Activated gamma-delta T cell treated with Interleukin-2 at 50 U/mL for 16 hours (primary cell): ENCODE measurements at regions not wholly inside any gene's neighbourhood (a gene's known extent, or its start where the extent isn't known, plus 50 kb on each side); places are given as distances from the start of the nearest gene placed in this dataset.
"Not testable (repeated sequence)": the region's sequence is repeated elsewhere in the genome, so short reads cannot be mapped to it uniquely, and the experiment has no call there.

Experiments used
- DNase-seq: peaks from one replicate; pipeline ENCODE4 v3.0.0-alpha.2; 2020

DNA sequence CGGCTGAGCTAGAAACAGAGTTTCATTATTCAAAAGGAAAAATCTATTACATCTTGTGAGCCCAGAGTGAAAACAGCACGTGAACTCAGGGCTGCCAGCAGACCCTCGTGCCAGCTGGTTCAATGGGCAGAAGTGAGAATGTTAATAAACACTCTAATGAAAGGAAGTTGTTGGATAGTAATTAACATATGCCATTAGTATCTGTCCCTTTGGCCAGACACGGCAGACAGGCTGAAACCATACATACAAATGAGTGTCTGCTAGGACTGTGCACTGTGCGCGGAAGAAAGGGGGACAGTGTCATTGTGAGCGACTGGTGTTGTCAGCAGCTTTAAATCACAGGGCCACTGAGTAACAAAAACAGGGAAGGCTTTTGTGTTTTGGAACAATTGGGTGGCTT is 121.9 kb upstream of the TSC22D1 start:
- no peak for DNase-seq

DNA sequence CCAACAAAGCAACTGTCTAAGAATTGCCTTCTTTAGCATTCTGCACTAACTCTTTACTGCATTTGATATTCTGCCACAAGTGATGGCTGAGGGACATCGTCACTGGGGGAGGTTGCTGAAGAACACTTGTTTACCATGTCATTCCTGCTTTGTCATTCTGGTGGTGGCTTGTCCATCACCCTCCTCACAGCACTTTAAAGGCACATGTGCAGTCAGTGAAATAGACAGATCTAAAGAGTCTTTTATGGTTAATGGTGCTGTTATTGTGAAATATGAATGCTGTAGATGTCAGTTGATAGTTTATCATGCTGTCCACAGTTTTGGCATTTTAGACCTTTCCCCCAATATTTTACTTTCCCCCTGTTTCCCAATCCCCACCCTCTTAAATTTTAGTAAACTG is 120.9 kb upstream of the TSC22D1 start:
- no peak for DNase-seq

DNA sequence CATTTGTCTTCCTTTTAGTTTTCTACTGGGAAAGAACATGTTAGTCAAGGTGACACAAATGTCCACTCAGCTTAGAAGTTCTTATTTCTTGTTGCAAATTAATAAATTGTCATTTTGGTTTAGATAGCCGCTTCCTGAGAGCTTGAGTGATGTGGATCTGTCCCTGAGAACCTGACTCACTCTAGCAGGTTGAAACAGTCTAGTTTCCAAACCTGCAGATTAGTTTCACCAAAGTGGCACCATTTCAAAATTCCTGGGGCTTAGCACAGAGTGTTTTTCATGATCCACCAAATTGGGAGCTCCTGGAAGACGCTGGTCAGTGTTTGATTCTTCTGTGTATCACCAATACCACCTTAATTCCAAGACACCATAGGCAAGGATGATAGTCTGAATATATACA is 119.4 kb upstream of the TSC22D1 start:
- no peak for DNase-seq

DNA sequence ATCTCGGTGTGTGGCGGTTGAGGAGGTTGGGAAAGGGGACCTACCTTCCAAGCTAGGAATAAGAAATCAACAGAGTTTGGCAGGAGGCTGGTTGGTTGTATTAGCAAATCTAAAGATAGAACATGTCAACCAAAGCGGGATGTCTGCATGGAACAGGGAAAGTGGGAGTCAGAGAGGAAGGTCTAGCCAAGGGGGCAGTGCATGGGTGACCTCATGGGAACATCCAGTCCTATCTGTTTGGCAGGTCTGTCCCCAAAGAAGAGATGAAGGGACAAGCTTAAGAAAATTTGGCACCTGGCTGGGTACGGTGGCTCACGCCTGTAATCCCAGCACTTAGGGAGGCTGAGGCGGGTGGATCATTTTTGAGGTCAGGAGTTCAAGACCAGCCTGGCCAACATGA is 118.7 kb upstream of the TSC22D1 start:
- DNase-seq: no peak

DNA sequence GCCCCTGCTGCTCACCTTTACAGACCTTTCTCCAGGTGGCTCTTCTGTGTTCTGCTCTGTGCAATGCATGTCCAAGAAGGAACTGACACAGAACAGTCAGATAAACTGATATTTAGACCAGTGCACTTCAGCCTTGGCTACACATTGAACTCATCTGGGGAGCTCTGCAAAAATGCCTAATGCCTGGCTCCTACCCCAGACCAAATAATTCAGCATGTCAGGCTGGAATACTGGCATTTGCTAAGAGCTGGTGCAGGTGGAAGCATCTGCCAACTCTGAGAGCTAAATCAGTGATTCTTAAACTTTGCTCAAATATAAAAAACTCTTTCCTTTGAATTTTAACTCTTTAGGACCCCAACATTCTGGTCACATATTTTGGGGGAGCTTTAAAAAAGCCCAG is 118.2 kb upstream of the TSC22D1 start:
- no peak for DNase-seq

DNA sequence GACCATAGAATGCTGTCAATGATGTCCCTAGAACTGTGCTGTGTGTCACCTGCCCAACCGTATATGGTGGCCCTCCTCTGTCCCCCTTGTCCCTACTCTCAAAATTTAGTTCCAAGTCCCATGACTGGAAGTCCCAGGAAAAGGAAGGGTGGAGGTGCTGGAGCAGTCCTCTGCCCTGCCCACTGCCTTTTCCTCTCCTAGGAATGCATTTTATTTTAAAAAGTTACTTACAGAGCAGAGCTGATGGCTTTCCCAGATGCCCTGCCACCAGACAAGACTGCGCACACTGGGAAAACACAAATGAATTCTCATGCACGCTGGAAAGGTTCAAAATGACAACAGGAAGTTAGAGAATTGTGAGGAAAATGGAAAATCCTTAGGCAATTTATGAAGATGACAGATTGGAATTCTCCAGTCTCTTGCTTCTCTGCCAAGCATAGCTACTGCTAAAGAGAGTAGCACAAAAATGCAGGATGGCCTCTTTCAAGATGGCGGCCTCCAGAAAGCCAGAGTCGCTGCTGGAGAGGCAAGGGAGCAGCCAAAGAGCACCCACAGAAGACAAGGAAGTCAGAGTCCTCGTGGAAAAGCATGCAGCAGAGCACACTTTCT is 117.1 kb upstream of the TSC22D1 start:
- no peak for DNase-seq

DNA sequence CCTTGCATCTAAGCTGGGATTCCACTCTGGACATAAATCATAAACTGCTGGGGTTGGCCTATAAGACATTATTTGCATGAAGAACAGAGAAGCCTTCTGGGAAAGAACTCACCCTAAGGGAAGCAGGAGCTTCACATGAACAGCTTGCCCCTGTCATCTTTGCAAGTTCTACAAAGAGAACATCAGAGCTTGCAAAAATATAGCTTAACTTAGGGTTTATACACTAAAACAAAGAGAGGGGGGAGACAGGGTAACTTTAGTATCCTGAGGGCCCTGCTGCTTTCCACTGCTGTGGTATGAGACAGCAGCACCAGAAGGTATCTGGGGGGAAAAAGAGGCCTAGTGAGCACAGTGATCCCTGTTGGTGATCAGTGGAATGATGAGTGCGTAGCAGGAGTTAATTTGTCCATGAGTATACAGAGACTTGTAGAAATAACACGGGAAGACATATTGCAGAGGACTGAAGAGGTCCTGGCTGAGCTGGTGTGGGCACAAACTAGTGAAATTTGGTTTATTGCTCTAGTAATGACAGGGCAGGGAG is 116.1 kb upstream of the TSC22D1 start:
- DNase-seq: no peak

DNA sequence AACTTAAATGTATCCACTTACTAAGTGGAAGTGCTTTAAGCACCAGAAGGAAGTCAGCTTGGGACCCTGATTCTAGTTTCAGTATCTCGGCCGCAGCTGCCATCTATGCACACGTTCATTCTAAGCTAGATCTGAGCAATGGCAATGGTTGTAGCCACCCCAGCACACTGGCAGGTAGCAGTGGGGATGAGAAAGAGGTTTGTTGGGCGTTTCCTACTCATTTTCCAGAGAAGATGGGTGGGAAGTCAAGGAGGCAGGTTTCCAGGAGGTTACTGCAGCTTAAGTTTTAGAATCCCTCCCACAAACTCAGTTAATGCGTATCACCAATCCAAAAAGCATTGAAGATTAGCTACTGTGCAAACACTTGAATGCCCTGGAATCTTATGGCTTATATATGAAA is 114.2 kb upstream of the TSC22D1 start:
- DNase-seq: no peak

DNA sequence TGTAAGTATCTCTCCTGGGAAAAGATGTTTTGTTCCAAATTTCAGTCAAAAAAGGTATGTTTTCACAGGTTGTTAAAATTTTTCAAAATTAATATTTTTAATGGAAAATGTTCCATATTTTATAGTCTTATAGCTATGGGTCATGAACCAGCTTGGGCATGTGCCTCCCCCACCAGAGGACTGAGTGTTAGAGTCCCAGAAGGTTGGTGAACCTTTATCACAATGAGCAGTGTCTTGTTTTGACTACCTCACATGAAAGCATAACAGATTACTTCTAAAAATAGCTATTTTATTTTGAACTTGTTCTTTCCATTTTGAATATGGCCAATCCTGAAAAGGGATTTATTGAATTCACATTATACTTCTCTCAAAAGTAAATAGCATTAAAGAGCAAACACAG is 112.5 kb upstream of the TSC22D1 start:
- DNase-seq: no peak

DNA sequence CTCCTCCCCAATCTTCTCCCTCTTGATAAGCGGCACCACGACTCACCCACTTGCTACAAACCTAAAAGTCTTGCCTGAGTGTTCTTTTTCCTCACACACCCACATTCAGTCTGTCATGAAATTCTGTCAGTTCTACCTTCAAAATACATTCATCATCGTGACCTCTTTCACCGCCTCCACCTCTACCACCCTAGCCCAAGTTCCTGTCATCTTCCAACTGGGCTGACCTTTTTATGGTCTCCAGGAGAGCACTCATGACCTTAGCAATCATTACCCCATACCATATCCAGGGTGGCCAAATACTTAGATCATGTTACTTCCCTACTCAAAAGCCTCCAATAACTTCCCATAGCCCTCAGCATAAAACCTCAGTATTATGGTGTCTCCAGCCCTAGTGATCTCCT is 110.4 kb upstream of the TSC22D1 start:
- DNase-seq: no peak

DNA sequence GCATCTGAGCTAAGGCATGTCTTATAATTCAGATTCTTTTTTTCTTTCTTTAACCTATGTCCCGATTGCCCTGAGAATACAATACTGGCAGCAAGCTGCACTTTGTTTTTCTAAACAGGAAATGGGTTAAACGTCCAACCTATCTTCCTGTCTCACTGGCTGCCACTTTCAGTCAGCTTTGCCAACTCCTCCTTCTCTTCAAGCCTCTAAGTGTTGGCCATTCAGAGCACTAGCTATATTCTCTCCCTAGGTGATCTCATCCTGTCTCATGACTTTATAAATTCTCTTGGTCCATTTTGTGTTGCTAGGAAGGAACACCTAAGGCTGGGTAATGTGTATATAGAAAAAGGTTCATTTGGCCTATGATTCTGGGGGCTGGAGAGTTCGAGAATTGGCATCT is 109.5 kb upstream of the TSC22D1 start:
- DNase-seq: no peak

DNA sequence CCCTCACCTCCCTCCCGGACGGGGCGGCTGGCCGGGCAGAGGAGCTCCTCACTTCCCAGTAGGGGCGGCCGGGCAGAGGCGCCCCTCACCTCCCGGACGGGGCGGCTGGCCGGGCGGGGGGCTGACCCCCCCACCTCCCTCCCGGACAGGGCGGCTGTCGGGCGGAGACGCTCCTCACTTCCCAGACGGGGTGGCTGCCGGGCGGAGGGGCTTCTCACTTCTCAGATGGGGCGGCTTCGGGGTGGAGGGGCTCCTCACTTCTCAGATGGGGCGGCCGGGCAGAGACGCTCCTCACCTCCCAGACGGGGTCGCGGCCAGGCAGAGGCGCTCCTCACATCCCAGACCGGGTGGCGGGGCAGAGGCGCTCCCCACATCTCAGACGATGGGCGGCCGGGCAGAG is 106.3 kb upstream of the TSC22D1 start:
- not testable (repeated sequence) for DNase-seq

DNA sequence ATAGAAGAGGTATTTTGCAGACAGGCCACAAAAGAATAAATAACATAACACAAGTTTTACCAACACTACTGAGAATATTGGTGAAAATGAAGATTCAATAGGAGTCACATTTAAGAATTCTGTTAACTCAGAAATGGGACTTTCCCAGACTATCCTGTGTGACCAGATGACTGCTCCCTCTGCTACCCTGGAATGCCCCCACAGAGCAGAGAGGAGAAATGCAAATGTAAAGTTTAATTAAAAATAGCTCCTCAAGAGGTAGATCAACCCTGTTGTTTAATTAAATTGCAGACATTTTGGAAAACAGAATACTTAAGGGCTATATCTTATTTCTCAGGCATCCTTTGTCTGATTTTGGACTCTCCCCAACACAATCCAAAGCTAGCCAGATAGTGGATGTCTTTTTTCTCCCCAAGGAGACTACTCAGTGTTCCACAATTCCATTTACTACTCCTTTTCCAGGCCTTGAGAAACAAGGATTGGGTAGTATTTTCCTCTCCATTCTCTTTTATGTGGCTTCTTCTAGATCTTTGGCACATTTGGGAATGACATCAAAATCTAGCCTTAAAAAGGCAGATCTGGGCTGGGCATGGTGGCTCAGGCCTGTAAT is 104.7 kb upstream of the TSC22D1 start:
- no peak for DNase-seq

DNA sequence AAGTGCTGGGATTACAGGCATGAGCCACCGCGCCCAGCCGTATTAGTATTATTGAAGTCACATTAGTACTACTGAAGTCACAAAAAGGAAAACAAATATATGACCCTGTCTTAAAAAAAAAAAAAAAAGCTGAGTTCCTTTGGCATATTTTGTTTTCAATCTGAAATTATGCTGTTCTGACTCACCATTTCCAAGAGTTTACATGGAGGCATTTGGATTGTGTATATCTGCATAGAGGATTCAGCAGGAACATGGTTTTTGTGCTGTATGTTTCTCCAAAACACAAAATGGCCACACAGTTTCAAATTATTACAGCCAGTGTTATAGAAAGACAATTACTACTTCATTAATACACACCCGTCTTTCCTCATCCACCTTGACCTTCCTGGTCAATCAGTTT is 103.5 kb upstream of the TSC22D1 start:
- no peak for DNase-seq

DNA sequence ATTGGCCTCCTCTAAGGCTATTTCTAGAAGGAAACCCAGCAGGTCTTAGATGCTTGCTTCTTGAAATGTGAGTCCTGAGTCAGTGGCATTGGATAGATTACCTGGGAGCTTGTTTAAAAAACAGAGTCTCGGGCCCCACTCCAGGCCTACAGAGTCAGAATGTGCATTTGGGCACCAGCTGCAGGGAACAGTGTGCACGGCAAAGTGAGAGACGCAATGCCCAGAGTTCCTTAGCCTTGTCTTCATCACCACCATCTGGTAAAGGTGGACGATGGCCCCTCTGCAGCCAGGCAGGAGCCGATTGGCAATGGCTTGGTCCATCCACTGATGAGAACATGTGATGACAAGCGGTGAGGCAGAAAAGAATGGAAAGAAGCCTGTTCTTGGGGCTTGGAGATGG is 102.1 kb upstream of the TSC22D1 start:
- no peak for DNase-seq

DNA sequence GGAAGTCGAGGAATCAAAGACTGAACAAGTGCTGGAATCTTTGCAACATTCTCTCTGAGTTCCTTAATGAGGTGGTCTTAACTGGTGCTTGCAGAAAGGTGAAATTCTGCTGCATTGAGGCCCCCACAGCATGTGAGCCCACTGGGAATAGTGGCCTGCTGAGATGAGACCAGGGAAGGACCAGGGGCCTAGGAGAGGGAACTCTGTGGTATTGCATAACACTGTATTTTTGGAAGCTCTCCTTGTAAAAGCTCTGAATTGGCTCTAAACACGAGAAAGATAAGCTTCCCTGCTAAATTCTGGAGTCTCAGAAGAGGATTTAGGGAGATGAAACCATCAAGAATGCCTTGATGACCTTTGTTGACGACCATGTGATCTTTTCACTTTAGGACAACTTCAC is 100.4 kb upstream of the TSC22D1 start:
- DNase-seq: no peak

DNA sequence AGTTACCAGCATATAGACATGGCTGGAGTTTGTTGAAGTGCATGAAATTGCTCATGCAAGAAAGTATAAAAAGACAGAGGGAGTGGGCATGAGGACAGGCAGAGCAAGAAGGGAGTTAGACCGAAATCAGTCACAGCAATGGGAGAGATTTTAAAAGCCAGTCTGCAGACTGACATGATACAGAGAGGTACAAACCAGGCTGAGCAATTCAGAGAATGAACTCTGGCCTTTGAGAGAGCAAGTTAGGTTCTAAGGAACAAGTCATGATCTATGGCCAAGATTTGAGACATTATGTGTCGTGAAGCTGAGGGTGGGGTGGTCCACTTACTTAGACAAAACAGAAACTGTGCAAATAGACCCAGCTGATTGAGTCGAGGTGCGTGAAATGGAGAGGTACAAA is 93.4 kb upstream of the TSC22D1 start:
- no peak for DNase-seq

DNA sequence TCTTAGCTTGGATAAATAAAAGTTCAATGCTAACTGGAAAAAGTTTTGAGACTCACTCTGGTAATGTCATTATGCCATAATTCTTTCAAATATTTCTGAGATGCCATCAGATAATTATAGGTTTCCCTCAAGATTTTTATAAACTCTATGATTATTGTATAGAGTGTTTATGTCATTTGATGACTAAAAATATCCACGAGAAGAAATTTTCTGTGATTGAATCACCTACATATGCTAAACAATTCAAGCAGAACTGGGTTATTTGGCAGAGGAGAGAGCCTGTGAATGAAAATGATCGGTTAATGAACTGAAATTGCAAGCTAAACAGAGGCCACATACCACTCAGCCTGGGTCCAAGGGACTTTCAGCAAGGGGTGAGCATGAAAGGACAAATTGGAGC is 92.6 kb upstream of the TSC22D1 start:
- DNase-seq: no peak

DNA sequence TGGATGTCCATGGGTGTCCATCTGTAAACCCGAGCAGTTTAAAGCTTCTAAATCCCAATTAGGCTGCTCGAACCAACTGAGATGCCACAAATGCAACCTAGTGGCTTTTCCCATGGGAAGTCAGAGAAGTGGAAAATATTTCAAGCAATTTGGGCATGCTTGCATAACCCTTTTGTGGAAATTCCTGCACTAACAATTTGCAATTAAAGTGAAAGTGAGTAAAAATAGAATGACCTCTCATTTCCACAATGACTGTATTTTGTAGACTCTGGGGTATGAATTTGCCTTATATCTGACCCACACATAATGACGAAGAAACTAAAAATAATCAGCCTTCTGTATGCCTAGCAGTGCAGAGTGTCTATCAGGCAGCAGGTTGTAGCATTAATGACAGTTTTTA is 91.8 kb upstream of the TSC22D1 start:
- DNase-seq: no peak

DNA sequence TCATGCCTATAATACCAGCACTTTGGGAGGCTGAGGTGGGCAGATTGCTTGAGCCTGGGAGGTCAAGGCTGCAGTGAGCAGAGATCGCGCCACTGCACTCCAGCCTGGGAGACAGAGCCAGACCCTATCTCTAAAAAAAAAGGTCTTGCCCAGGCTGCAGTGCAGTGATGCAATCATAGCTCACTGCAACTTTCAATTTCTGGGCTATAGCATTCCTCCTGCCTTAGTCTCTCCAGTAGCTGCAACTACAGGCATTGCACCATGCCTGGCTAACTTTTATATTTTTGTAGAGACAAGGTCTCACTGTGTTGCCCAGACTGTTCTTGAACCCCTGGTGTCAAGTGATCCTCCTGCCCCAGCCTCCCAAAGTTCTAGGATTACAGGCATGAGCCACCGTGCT is 90.4 kb upstream of the TSC22D1 start:
- DNase-seq: not testable (repeated sequence)

DNA sequence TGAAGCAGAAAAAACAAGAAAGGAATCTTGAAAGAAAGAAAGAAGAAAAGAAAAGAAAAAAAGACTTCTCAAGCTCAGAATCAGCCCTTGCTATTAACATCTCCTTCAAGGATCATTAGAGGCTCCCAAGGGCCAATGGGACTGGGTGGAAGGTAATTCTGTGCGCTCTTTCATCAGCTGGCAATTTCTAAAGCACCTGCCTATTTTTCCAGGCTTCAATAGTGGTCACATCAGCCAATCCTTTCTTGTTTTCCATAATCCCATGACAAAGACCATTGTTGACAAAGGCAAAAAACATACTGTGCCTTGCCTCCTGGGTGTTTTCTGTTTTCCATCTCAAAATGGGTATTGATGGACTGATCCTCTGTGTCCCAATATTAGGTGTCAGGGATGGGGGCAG is 88.2 kb upstream of the TSC22D1 start:
- no peak for DNase-seq

DNA sequence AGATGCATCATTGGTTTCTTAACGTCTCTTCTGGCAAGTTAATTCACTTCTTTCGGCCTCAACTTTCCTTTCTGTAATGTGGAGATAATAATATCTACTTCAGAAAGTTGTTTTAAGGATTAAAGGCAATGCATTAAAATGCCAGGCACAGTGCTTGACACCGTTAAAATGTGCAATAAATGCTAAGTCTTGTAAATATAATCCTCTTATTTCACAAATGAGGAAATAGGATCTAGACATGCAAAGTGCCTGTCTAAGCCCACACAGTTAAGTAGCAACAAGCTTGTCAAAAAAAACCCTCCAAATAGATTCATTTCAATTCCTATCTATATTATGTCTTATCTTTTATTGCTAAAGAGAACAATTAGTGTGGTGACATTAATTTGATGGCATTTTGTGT is 86.4 kb upstream of the TSC22D1 start:
- no peak for DNase-seq

DNA sequence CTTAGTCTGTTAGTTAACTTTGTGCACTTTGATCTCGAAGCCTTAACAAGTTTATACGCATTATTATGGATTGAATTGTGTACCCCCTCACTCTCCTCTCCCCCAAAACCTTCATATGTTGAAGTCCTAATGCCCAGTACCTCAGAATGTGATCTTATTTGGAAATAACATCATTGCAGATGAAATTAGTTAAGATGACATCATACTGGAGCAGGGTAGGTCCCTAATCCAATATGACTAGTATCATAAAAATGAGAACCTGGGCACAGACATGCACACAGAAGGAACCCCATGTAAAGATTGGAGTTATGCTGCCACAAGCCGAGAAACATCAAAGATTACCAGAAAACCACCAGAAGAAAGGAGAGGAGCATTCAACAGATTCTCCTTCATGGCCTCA is 85.8 kb upstream of the TSC22D1 start:
- DNase-seq: no peak

DNA sequence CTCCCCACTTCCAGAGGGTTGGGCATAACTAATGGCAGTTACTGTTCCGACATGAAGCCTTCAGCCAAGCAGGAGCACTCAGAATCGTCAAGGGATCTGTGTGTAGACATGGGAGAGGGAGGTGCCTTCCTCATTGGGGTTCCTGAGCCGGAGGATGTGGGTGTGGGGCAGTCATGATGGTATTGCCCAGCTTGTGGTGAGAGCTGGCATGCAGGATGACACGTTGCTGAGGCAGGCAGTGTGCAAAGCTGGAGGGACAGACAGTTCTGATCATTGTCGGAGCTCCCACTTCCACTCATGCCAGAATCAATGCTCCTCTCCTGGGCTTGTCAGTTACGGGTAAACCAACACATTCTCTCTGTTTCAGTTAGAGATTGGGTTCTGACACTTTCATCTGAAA is 83.9 kb upstream of the TSC22D1 start:
- DNase-seq: no peak

DNA sequence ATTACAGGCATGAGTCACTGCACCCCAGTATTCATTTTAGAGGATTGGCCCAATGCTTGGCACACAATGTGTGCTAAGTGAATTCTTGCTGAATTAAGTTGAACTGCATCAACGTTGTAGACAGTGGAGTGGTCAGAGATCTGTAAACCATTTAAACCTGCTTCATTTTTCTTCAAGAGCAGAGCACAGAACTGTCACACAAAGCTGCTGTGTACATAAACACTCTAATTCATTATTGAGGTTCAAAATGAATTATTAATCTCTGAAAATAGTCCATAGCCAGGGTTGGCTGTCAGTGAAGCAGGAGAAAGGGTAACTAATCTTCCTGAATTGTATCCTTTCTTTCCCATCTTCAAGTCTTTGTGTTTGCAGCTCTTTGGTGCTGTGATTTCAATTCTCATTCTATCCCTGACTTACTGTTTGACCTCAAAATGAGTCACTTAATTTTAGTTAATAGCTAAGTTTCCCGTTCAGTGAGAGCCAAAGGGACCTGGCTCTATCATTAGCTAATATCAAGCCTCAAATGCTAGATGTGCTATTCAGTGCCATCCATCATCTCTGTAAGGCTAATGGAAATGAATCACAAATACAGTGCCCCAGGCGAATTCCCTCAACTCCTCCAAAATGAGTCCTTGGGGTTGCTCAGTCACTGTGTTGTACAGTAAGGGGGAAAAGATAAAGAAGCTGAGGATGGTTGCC is 77.0 kb upstream of the TSC22D1 start:
- no peak for DNase-seq
